GM18951 (cell line): ENCODE measurements at regions not wholly inside any gene's neighbourhood (a gene's known extent, or its start where the extent isn't known, plus 50 kb on each side); places are given as distances from the start of the nearest gene placed in this dataset.
"Not testable (repeated sequence)": the region's sequence is repeated elsewhere in the genome, so short reads cannot be mapped to it uniquely, and the experiment has no call there.

ENCODE experiments used
- POLR2A ChIP-seq: IDR thresholded peaks from 4 replicates; pipeline ENCODE4 v1.6.1; 2011; ENCODE audit warnings: mild to moderate bottlenecking; ENCODE audit not compliant: insufficient read length, insufficient read depth; ENCODE audit errors: extremely low read depth
- in situ Hi-C: fragments of 300-500 bp; cut with MboI; formaldehyde crosslinking; loops from one replicate; pipeline ENCODE4 v1.12.0; 2022; ENCODE audit warnings: low sequenced_read_pairs, mixed read lengths, inconsistent platforms; ENCODE audit not compliant: unreplicated experiment

- in situ Hi-C loops: no loop called here
- no peak for TF ChIP-seq POLR2A
These were observed 71.3 kb upstream of the FGF3 start for GRCh38 chr11:69890476-69890875.

- TF ChIP-seq POLR2A: no peak
- in situ Hi-C loops: no loop called here
These were observed 72.4 kb upstream of the FGF3 start for GRCh38 chr11:69891421-69892236.

GRCh38 chr11:69892237-69892985 lies 73.2 kb upstream of the FGF3 start:
- in situ Hi-C loops: no loop called here

GRCh38 chr11:69892986-69893555 lies 73.9 kb upstream of the FGF3 start:
- in situ Hi-C loops: no loop called here
- TF ChIP-seq POLR2A: no peak

More at GRCh38 chr11:69892237-69892985, 73.2 kb upstream of the FGF3 start:
- no peak for TF ChIP-seq POLR2A

GRCh38 chr11:69893631-69894030 lies 74.4 kb upstream of the FGF3 start:
- in situ Hi-C loops: no loop called here
- TF ChIP-seq POLR2A: no peak

- in situ Hi-C loops: no loop called here
- no peak for TF ChIP-seq POLR2A
These were observed 75.0 kb upstream of the FGF3 start for GRCh38 chr11:69894181-69894611.

GRCh38 chr11:69894648-69895047 lies 75.4 kb upstream of the FGF3 start:
- TF ChIP-seq POLR2A: no peak
- in situ Hi-C loops: no loop called here

- no peak for TF ChIP-seq POLR2A
- in situ Hi-C loops: no loop called here
These were observed 77.0 kb upstream of the FGF3 start for GRCh38 chr11:69896250-69896649.

- no peak for TF ChIP-seq POLR2A
These were observed 78.9 kb upstream of the FGF3 start for GRCh38 chr11:69898123-69898522.

GRCh38 chr11:69899957-69900821 lies 81.0 kb upstream of the FGF3 start:
- in situ Hi-C loops: no loop called here
- no peak for TF ChIP-seq POLR2A

More at GRCh38 chr11:69898123-69898522, 78.9 kb upstream of the FGF3 start:
- in situ Hi-C loops: no loop called here

- in situ Hi-C loops: not testable (repeated sequence)
These were observed 81.6 kb upstream of the FGF3 start for GRCh38 chr11:69900822-69901302.

- in situ Hi-C loops: no loop called here
These were observed 83.1 kb upstream of the FGF3 start for GRCh38 chr11:69902337-69902736.

GRCh38 chr11:69903211-69903610 lies 84.0 kb upstream of the FGF3 start:
- no peak for TF ChIP-seq POLR2A
- in situ Hi-C loops: no loop called here

More at GRCh38 chr11:69902337-69902736, 83.1 kb upstream of the FGF3 start:
- no peak for TF ChIP-seq POLR2A
